Keratinocyte (primary cell): ENCODE measurements at regions not wholly inside any gene's neighbourhood (a gene's known extent, or its start where the extent isn't known, plus 50 kb on each side); places are given as distances from the start of the nearest gene placed in this dataset.

Experiments
- DNase-seq: peaks from one replicate; pipeline ENCODE4 v3.0.0-alpha.2; 2011; ENCODE audit warnings: low read depth, missing footprints, low spot score
- FAIRE-seq: peaks from 2 replicates; lab custom pipeline; 2011; peaks lifted over from hg19 to GRCh38; lab: Jason Lieb, UNC
- H2AFZ ChIP-seq: 2 replicates; pipeline ENCODE4 v1.6.0; 2012; ENCODE audit warnings: low read length, control low read depth, inconsistent platforms; ENCODE audit not compliant: control insufficient read depth
- H3K27ac ChIP-seq: 2 replicates; pipeline ENCODE4 v1.5.1; 2011; ENCODE audit warnings: low read length; ENCODE audit not compliant: control insufficient read depth, insufficient read depth
- H3K27me3 ChIP-seq: 3 replicates; pipeline ENCODE4 v1.6.0; 2011; ENCODE audit warnings: low read length; ENCODE audit not compliant: control insufficient read depth, insufficient read depth; ENCODE audit errors: extremely low read depth
- H3K36me3 ChIP-seq, 2 experiments: 2 replicates in 1 of 2; 3 replicates in 1 of 2; pipeline ENCODE4 v1.5.1; 2011; ENCODE audit warnings: low read length in 2 of 2, mild to moderate bottlenecking in 1 of 2; ENCODE audit not compliant: control insufficient read depth in 2 of 2, insufficient read depth in 2 of 2; ENCODE audit errors: extremely low read depth in 1 of 2
- H3K4me1 ChIP-seq: 3 replicates; pipeline ENCODE4 v1.5.1; 2011; ENCODE audit warnings: low read length; ENCODE audit not compliant: control insufficient read depth, insufficient read depth; ENCODE audit errors: extremely low read depth
- H3K4me2 ChIP-seq: 3 replicates; pipeline ENCODE4 v1.6.0; 2011; ENCODE audit warnings: low read depth, low read length; ENCODE audit not compliant: control insufficient read depth, insufficient read depth; ENCODE audit errors: extremely low read depth
- H3K4me3 ChIP-seq, 3 experiments: fragments of 200-600 bp in 1 of 3; sonication (generic) in 1 of 3; 2 replicates in 2 of 3; 3 replicates in 1 of 3; pipeline ENCODE4 v1.5.1; 2011 to 2016; ENCODE audit warnings: low read length in 3 of 3, mild to moderate bottlenecking in 3 of 3, control low read depth in 2 of 3, inconsistent platforms in 1 of 3, low read depth in 1 of 3, mixed read lengths in 1 of 3, mixed run types in 1 of 3, moderate library complexity in 1 of 3; ENCODE audit not compliant: control insufficient read depth in 2 of 3, insufficient read depth in 2 of 3; ENCODE audit errors: extremely low read depth in 1 of 3
- H3K79me2 ChIP-seq: 2 replicates; pipeline ENCODE4 v1.6.0; 2012; ENCODE audit warnings: low read length; ENCODE audit not compliant: control insufficient read depth, insufficient read depth
- H3K9ac ChIP-seq: 3 replicates; pipeline ENCODE4 v1.6.0; 2011; ENCODE audit warnings: low read length; ENCODE audit not compliant: control insufficient read depth, insufficient read depth; ENCODE audit errors: extremely low read depth
- H3K9me1 ChIP-seq: 3 replicates; pipeline ENCODE4 v1.6.0; 2011; ENCODE audit warnings: low read length; ENCODE audit not compliant: control insufficient read depth, insufficient read depth; ENCODE audit errors: extremely low read depth
- H3K9me3 ChIP-seq: 2 replicates; pipeline ENCODE4 v1.5.1; 2012; ENCODE audit warnings: low read depth, low read length; ENCODE audit not compliant: control insufficient read depth
- H4K20me1 ChIP-seq: 3 replicates; pipeline ENCODE4 v1.6.0; 2011; ENCODE audit warnings: low read length; ENCODE audit not compliant: control insufficient read depth, insufficient read depth; ENCODE audit errors: extremely low read depth
- EZH2 ChIP-seq: IDR thresholded peaks from one replicate; pipeline ENCODE4 v1.6.1; 2012; ENCODE audit warnings: inconsistent platforms, mild to moderate bottlenecking, low read length, moderate library complexity
- dilution Hi-C: fragments of 300-500 bp; cut with MboI; formaldehyde crosslinking; loops from one replicate; pipeline ENCODE4 v1.7.0; 2020; ENCODE audit warnings: low sequenced_read_pairs; ENCODE audit not compliant: extremely low pct_ligation_motif_present
- TF ChIP-seq, protein P1 (sequence below), 3 experiments: IDR thresholded peaks in 1 of 3; conservative IDR thresholded peaks in 1 of 3; optimal IDR thresholded peaks in 1 of 3; 2 replicates in 2 of 3; 3 replicates in 1 of 3; pipeline versions ENCODE3 to v1.5.1; 2011; ENCODE audit warnings: low read length in 3 of 3, mild to moderate bottlenecking in 3 of 3, moderate library complexity in 2 of 3, control low read depth in 1 of 3, inconsistent platforms in 1 of 3; ENCODE audit not compliant: insufficient read depth in 2 of 3; ENCODE audit errors: extremely low read depth in 1 of 3

DNA sequence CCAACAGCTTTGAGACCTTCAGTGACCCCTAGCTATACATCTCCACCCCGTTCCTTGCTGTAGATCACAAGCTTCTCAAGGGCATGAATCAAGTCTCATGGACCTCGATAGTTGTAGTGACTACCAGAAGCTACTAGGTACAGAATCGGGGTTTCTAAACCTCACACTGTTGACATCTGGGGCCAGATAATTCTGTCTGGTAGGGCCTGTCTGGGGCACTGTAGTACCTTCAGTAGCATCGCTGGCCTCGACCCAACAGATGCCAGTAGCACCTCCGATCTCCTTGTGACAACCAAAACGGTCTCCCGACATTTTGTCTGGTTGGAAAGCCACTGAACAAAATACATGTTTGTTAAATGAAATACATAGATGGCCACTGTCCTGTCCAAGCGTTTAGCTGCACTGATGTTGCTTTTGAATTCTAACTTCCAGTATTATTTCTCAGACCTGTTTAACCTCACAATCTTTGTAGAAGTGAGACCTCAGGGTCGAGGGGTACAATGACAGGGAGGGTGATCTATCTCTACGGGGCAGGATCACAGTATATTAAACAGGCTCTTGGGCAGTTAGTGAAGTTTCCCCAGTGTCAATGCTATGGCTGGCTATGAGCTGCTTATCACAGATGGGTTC lies 262.5 kb upstream of the IGF1R start:
- H3K4me3 ChIP-seq: no peak overlapping the region
- no peak overlapping the region for H3K9ac ChIP-seq
- H4K20me1 ChIP-seq: no peaks in the 10 kb centered on the region
- DNase-seq (no peak), FAIRE-seq (no peak)
- H3K27ac ChIP-seq: no peak overlapping the region
- H3K27me3 ChIP-seq: no peaks in the 10 kb centered on the region
- H3K9me3 ChIP-seq: no peaks in the 10 kb centered on the region
- TF ChIP-seq, protein P1, sequence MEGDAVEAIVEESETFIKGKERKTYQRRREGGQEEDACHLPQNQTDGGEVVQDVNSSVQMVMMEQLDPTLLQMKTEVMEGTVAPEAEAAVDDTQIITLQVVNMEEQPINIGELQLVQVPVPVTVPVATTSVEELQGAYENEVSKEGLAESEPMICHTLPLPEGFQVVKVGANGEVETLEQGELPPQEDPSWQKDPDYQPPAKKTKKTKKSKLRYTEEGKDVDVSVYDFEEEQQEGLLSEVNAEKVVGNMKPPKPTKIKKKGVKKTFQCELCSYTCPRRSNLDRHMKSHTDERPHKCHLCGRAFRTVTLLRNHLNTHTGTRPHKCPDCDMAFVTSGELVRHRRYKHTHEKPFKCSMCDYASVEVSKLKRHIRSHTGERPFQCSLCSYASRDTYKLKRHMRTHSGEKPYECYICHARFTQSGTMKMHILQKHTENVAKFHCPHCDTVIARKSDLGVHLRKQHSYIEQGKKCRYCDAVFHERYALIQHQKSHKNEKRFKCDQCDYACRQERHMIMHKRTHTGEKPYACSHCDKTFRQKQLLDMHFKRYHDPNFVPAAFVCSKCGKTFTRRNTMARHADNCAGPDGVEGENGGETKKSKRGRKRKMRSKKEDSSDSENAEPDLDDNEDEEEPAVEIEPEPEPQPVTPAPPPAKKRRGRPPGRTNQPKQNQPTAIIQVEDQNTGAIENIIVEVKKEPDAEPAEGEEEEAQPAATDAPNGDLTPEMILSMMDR (optimal IDR thresholded peaks at IDR 0.05 in 1 of 3, IDR thresholded peaks at IDR 0.05 in 1 of 3, conservative IDR thresholded peaks at IDR 0.05 in 1 of 3; ENCODE audit: extremely low read depth in 1 of 3, insufficient read depth in 2 of 3, low read length in 3 of 3): no peak
- TF ChIP-seq EZH2: no peak
- no peak overlapping the region for H2AFZ ChIP-seq
- no peaks in the 10 kb centered on the region for H3K9me1 ChIP-seq
- dilution Hi-C loops: no loop called here
- no peak overlapping the region for H3K4me2 ChIP-seq
- no peaks in the 10 kb centered on the region for H3K4me1 ChIP-seq
- no peaks in the 10 kb centered on the region for H3K36me3 ChIP-seq
- H3K79me2 ChIP-seq: no peaks in the 10 kb centered on the region

GRCh38 chr15:98386561-98386960 lies 261.8 kb upstream of the IGF1R start:
- Histone ChIP-seq H2AFZ (no peak overlapping the region), H3K4me3 (no peak overlapping the region), H3K27me3 (no peaks in the 10 kb centered on the region), H4K20me1 (no peaks in the 10 kb centered on the region), H3K9ac (no peak overlapping the region), H3K27ac (no peak overlapping the region), H3K4me2 (no peak overlapping the region), H3K79me2 (no peaks in the 10 kb centered on the region), H3K9me1 (no peaks in the 10 kb centered on the region), H3K36me3 (no peaks in the 10 kb centered on the region), H3K4me1 (no peaks in the 10 kb centered on the region), H3K9me3 (no peaks in the 10 kb centered on the region)
- DNase-seq: no peak
- dilution Hi-C loops: no loop called here
- FAIRE-seq: no peak
- TF ChIP-seq, protein P1 (optimal IDR thresholded peaks at IDR 0.05 in 1 of 3, IDR thresholded peaks at IDR 0.05 in 1 of 3, conservative IDR thresholded peaks at IDR 0.05 in 1 of 3; ENCODE audit: extremely low read depth in 1 of 3, insufficient read depth in 2 of 3, low read length in 3 of 3): no peak
- TF ChIP-seq EZH2: no peak
